ENCODE measurements at regions not wholly inside any gene's neighbourhood (a gene's known extent, or its start where the extent isn't known, plus 50 kb on each side); places are given as distances from the start of the nearest gene placed in this dataset.

GRCh38 chr9:89747596-89747995 lies 142.8 kb downstream of the GADD45G start:
- Histone ChIP-seq H3K9ac (replicated peaks in 1 of 4; ENCODE audit: extremely low read depth in 1 of 4, low read depth in 3 of 4, low read length in 3 of 4) (no peak overlapping the region), H3K79me2 (ENCODE audit: control insufficient read depth in 1 of 2, insufficient read depth in 2 of 2, low read length in 2 of 2) (peaks cover 0 to 2% of the 10 kb centered on the region in 2 experiments; a peak in 1 of 4 replicates), H3K79me1 (ENCODE audit: low read depth, low read length) (no peaks in the 10 kb centered on the region), H2BK5ac (ENCODE audit: low read depth, low read length) (no peak overlapping the region), H3K27me3 (replicated peaks in 1 of 4; ENCODE audit: control insufficient read depth in 3 of 4, extremely low read depth in 1 of 4, insufficient read depth in 3 of 4, low read length in 3 of 4) (no peaks in the 10 kb centered on the region), H2BK15ac (ENCODE audit: low read length) (no peak overlapping the region), H2AFZ (ENCODE audit: low read length) (no peak overlapping the region), H2BK120ac (replicated peaks; ENCODE audit: low read depth, low read length) (no peak overlapping the region), H2BK12ac (ENCODE audit: low read depth, low read length) (no peak overlapping the region), H4K91ac (replicated peaks; ENCODE audit: insufficient read length, low read length) (no peak overlapping the region), H3K4me1 (replicated peaks in 1 of 4; ENCODE audit: control insufficient read depth in 3 of 4, insufficient read depth in 4 of 4, low read length in 3 of 4) (peaks cover 0 to 9% (median 4%) of the 10 kb centered on the region in 4 experiments; a peak in 5 of 7 replicates), H3K14ac (ENCODE audit: insufficient read length) (no peak overlapping the region), H4K20me1 (replicated peaks in 1 of 2; ENCODE audit: control insufficient read depth in 1 of 2, insufficient read depth in 2 of 2, low read length in 2 of 2) (peaks cover 0 to 2% of the 10 kb centered on the region in 2 experiments), H3K4me2 (ENCODE audit: insufficient read depth in 1 of 2, low read depth in 2 of 2, low read length in 2 of 2) (no peak overlapping the region), H4K8ac (ENCODE audit: extremely low read depth, insufficient read depth, low read length) (no peak overlapping the region), H2BK20ac (ENCODE audit: low read length) (no peak overlapping the region), H3K4ac (replicated peaks; ENCODE audit: insufficient read length, low read depth, low read length) (no peak overlapping the region), H3K9me3 (ENCODE audit: insufficient read depth in 2 of 2, low read depth in 1 of 2, low read length in 1 of 2) (no peaks in the 10 kb centered on the region), H3K36me3 (ENCODE audit: control insufficient read depth in 2 of 4, insufficient read depth in 4 of 4, low read length in 3 of 4) (no peaks in the 10 kb centered on the region), H2AK5ac (ENCODE audit: low read depth, low read length) (no peak overlapping the region), H3K27ac (ENCODE audit: low read depth, low read length) (no peak overlapping the region), H3K4me3 (ENCODE audit: extremely low read depth in 1 of 4, insufficient read depth in 2 of 4, low read depth in 3 of 4, low read length in 4 of 4) (no peak overlapping the region), H3K23ac (ENCODE audit: insufficient read length) (no peak overlapping the region), H3K23me2 (ENCODE audit: low read depth, low read length) (no peaks in the 10 kb centered on the region; the same call in 1 of the 2 replicates), H4K5ac (ENCODE audit: insufficient read length, low read depth, low read length) (no peak overlapping the region), H3K56ac (replicated peaks; ENCODE audit: insufficient read length, low read depth, low read length) (no peak overlapping the region), H3K18ac (ENCODE audit: extremely low read depth, low read length) (no peak overlapping the region)
- FAIRE-seq = no peak
- CTCF ChIA-PET (ENCODE audit: partially characterized antibody) = interaction anchor here (1.1 to 2.1 kb wide), 4 partner anchors 140 to 394 kb away, joined by 3 to 8 read pairs (median 3); no protein-coding TSS in a partner anchor
- DNase-seq (ENCODE audit: low read depth in 1 of 2, low spot score in 2 of 2) = no peak
- 89% methylated on average over 13 of the region's 13 CpGs; no CpG with 5 or more reads in 1 of the 2 experiments for WGBS, 2 experiments (ENCODE audit: extremely low coverage in 1 of 2, insufficient coverage in 1 of 2, insufficient read length in 1 of 2, insufficient replicate concordance in 2 of 2, low coverage in 1 of 2, low lambda C conversion rate in 2 of 2, missing lambda C conversion rate in 1 of 2)
- TF ChIP-seq EZH2 (IDR thresholded peaks at IDR 0.05; ENCODE audit: low read depth, low read length, severe bottlenecking) (no peak), JUND (IDR thresholded peaks at IDR 0.05; ENCODE audit: low read length) (no peak)
- POLR2A ChIA-PET (ENCODE audit: partially characterized antibody) = interaction anchor here (2.4 kb wide), 1 partner anchor 143 kb away, joined by 13 read pairs; the partner anchor contains the start of gene GADD45G

Data from H1 (cell line).